ENCODE measurements at regions not wholly inside any gene's neighbourhood (a gene's known extent, or its start where the extent isn't known, plus 50 kb on each side); places are given as distances from the start of the nearest gene placed in this dataset.

DNA sequence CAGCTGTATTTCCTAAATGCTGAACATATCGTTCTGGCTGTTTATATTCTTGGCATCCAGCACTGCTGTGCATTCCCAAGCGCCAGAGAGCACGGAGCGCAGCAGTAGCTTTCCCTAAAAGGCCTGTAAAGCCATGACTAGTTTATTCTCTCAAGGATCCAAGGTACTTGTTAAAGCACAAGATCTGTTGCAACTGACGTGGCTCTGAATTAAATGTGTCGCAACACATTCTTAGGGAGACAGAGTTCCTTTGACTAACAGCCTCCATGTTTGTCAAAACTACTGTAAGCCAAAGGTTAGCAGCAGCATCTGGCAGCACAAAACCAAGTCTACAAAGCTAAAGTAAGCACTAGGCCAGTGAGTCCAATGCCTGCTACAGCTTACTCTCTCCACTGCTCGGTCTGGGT is 188.6 kb upstream of the FN1 start (continued):
- 0 out of 2 replicates have a peak, but pooled peaks have one; percentile 21 for TF ChIP-seq LRRFIP1 (CRISPR knock-in tag; conservative IDR thresholded peaks at IDR 0.05)
- peak; percentile 97 for TF ChIP-seq ZNF331 (CRISPR knock-in tag; IDR thresholded peaks at IDR 0.05)
- no peak for TF ChIP-seq RFXANK (CRISPR knock-in tag; IDR thresholded peaks at IDR 0.05)
- no peak for TF ChIP-seq ZNF790 (CRISPR knock-in tag; IDR thresholded peaks at IDR 0.05; ENCODE audit: borderline replicate concordance)
- 0 out of 2 replicates have a peak, but pooled peaks have one; percentile 23 for TF ChIP-seq SOX13 (IDR thresholded peaks at IDR 0.05)
- TF ChIP-seq SOX13 (CRISPR knock-in tag; conservative IDR thresholded peaks at IDR 0.05 in 1 of 2, IDR thresholded peaks at IDR 0.05 in 1 of 2), result peak in 1 of 2 experiments; percentile 78; a peak in 2 of 4 replicates
- TF ChIP-seq ZBTB25 (CRISPR knock-in tag; IDR thresholded peaks at IDR 0.05), result 0 out of 2 replicates have a peak, but pooled peaks have one; percentile 40
- TF ChIP-seq GATAD1 (CRISPR knock-in tag; IDR thresholded peaks at IDR 0.05), result 0 out of 2 replicates have a peak, but pooled peaks have one; percentile 41
- TF ChIP-seq CBX5 (CRISPR knock-in tag; IDR thresholded peaks at IDR 0.05; ENCODE audit: borderline replicate concordance), result peak; percentile 89; the same call in 1 of the 2 replicates
- peak; percentile 59; the same call in 1 of the 2 replicates for TF ChIP-seq ZNF792 (CRISPR knock-in tag; IDR thresholded peaks at IDR 0.05)
- TF ChIP-seq REXO4 (CRISPR knock-in tag; IDR thresholded peaks at IDR 0.05; ENCODE audit: borderline replicate concordance), result 0 out of 2 replicates have a peak, but pooled peaks have one; percentile 23
- peak; percentile 93 for TF ChIP-seq POGZ (CRISPR knock-in tag; IDR thresholded peaks at IDR 0.05)
- no peak; the same call in 1 of the 2 replicates for TF ChIP-seq SPEN (CRISPR knock-in tag; IDR thresholded peaks at IDR 0.05; ENCODE audit: low read depth)
- TF ChIP-seq NR2F6 (IDR thresholded peaks at IDR 0.05), result peak; percentile 69
- peak; percentile 33; the same call in 1 of the 2 replicates for TF ChIP-seq NR2F6 (CRISPR knock-in tag; IDR thresholded peaks at IDR 0.05)
- TF ChIP-seq, protein P1, sequence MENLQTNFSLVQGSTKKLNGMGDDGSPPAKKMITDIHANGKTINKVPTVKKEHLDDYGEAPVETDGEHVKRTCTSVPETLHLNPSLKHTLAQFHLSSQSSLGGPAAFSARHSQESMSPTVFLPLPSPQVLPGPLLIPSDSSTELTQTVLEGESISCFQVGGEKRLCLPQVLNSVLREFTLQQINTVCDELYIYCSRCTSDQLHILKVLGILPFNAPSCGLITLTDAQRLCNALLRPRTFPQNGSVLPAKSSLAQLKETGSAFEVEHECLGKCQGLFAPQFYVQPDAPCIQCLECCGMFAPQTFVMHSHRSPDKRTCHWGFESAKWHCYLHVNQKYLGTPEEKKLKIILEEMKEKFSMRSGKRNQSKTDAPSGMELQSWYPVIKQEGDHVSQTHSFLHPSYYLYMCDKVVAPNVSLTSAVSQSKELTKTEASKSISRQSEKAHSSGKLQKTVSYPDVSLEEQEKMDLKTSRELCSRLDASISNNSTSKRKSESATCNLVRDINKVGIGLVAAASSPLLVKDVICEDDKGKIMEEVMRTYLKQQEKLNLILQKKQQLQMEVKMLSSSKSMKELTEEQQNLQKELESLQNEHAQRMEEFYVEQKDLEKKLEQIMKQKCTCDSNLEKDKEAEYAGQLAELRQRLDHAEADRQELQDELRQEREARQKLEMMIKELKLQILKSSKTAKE (CRISPR knock-in tag; IDR thresholded peaks at IDR 0.05; ENCODE audit: borderline replicate concordance), result no peak
- no peak for TF ChIP-seq ZNF800 (CRISPR knock-in tag; IDR thresholded peaks at IDR 0.05)
- TF ChIP-seq AFF4 (CRISPR knock-in tag; IDR thresholded peaks at IDR 0.05), result no peak

Measured in HepG2 (cell line).